ENCODE measurements at regions not wholly inside any gene's neighbourhood (a gene's known extent, or its start where the extent isn't known, plus 50 kb on each side); places are given as distances from the start of the nearest gene placed in this dataset.
"Not testable (repeated sequence)": the region's sequence is repeated elsewhere in the genome, so short reads cannot be mapped to it uniquely, and the experiment has no call there.

DNA sequence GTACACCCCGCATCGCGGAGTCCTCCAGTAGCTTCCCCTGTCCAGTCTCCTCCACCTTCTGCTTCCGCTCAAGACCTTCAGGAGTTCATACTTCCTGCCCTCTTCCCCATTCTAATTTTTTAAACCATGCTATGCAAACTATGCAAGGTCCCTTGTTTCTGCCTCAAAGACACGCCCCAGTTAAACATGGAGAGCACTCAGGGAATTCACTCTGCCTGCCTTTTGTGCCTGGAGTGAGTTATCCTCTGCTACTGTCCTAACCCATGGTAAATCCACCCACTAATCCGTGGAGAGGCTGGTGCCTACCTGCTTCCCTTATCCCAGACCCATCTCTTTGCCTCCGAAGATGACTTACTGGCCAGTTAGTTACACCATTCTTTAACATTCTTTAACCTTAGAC lies 473.7 kb upstream of the JARID2 start:
- no peak for DNase-seq

DNA sequence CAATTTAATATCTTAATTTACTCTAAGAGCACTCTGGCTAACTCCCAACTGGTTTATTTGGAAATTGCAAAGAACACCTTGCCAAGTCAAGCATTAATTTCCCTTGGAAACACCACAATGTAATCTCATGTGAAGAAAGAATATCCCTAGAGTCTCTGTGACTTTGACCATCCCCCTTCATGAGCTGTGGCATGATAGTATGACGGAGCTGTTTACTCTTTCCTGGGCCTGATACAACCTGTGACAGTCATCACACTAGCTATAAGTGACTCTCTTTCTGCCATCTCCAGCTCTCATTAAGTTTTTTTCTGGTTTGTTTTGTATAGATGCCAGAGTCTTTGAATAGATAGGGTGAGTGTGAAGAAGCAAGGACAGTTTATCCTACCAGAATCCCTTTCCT lies 470.3 kb upstream of the JARID2 start:
- DNase-seq, result no peak

DNA sequence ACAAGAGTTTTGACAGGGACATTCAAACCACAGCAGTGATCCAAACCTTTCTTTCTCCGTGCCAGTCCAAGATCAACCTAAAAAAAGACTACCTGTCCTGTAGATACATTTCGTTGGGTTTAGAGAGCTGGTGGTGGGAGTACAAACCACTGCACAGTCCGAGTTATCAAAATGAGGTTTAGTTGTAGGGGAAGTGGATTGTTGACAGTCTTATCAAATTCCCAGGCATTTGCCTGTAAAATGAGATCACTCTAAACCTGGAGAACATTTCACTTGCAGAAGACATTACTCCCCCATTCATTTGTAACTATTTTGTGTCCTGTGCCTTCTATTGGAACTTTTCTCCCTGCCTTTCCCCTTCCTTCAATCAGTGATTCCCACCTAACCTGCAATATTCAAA lies 469.6 kb upstream of the JARID2 start:
- no peak for DNase-seq

GRCh38 chr6:14781772-14782525 lies 463.9 kb upstream of the JARID2 start:
- DNase-seq, result no peak

GRCh38 chr6:14782921-14783464 lies 462.9 kb upstream of the JARID2 start:
- DNase-seq, result not testable (repeated sequence)

- no peak for DNase-seq
These were observed 462.3 kb upstream of the JARID2 start for GRCh38 chr6:14783594-14783993.

- DNase-seq, result no peak
These were observed 461.0 kb upstream of the JARID2 start for GRCh38 chr6:14784596-14785492.

DNA sequence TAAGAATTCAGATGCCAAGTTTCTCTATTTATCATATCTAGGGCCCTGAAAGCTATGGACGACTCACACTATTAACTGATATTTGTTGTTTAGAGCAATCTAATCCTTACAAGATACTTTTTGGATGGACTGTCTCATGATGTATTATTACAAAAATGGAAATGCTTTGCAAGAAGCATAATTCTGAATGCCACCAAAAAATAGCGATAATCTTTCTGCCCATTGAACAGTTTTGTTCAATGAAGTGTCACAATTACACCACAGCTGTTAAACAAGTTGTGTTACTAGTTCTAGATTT lies 460.4 kb upstream of the JARID2 start:
- DNase-seq, result no peak

DNA sequence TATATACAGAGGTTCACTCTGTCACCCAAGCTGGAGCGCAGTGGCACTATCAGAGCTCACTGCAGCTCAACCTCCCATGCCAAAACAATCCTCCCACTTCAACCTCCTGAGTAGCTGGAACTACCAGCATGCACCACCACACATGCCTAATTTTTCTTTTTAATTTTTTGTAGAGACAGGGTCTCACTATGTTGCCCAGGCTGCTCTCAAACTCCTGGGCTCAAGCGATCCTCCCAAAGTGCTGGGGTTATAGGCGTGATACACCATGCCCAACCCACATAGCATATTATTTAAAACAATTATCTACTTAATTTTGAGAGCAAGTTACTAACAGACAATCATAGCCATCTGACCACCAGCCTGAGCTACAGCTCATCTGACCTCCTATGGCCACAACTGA lies 459.9 kb upstream of the JARID2 start:
- no peak for DNase-seq

- DNase-seq, result no peak
These were observed 459.4 kb upstream of the JARID2 start for GRCh38 chr6:14786455-14786854.

GRCh38 chr6:14787250-14787649 lies 458.6 kb upstream of the JARID2 start:
- no peak for DNase-seq

GRCh38 chr6:14787677-14788076 lies 458.2 kb upstream of the JARID2 start:
- no peak for DNase-seq

- no peak for DNase-seq
These were observed 455.9 kb upstream of the JARID2 start for GRCh38 chr6:14789996-14790395.

GRCh38 chr6:14790976-14791375 lies 454.9 kb upstream of the JARID2 start:
- DNase-seq, result no peak

DNA sequence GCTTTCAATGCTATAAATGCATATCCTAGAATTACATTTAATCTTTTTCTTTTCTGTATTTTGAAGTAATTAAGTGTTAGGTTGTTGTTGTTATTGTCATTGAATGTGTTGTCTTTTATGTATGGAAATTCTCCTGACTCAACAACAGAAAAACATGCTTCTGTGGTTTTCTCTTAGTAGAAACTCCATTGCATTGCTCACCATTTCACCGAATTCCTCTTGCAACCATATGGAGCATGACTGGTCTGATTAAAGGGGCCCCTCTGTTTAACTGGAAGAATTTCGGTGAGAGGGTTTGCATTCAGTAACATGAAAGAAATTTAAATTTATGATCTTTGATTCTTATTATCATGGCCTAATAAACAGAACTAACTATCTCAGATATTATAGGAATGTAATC lies 454.3 kb upstream of the JARID2 start:
- DNase-seq, result no peak

DNA sequence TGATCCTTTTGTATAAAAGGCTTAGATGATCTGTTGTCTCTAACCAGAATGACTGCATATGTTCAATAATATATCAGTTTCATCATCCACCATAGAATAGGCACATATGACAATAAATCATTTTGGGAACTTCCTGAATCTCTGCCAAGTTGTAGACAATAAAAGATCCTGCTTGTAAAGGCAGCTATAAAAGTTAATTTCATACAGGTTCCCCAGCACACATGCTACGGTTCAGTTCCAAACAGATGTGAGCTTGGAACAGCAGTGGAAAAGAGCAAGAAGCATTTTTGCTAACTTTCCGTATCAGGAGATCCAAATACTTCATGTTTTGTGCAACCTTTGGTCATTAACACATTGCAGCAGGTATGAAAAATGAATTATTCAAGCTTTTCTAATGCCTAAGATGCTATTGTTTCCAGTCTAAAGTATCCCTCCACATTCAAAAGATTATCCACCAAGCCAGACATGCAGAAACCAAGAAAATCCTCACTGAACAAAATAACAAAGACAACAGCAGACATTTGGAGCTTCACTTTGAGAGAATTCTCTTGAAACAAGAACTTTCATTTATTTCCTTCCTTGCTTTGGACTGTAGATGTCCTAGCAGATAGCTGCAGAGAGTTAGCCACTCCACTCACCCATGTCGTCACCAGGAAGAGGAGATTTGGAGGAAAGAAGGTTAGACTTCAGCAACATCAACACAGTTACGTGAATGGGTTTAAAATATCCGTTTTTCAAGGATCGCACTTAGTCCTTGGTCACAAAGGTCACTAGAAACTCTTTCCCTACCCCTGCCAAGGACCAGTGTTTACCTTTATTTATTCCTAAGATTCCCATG lies 453.5 kb upstream of the JARID2 start:
- DNase-seq, result peak in 1 of 2 experiments; percentile 47

DNA sequence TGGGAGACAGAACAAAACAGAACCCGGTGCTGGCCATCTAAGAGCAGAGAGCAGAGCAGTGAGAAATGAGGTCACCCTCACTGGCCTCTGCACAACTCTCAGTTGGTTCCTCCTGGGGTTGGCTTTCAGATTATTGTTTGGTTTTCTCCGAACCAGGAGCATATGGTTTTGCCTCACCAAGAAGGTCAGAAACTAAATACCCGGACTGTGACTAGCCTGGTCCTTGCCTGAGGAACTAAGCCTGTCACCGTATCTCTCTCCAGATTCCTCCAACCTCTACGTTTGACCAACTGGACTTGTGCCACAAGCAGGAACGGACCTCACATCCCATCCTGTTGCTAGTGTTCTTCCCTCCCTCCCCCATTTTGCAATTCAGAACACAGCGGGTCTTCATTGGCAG lies 450.4 kb upstream of the JARID2 start:
- DNase-seq, result no peak

- DNase-seq, result no peak
These were observed 448.7 kb upstream of the JARID2 start for GRCh38 chr6:14796974-14797762.

- peak in 1 of 2 experiments; percentile 34 for DNase-seq
These were observed 447.8 kb upstream of the JARID2 start for GRCh38 chr6:14797875-14798593.

GRCh38 chr6:14798594-14798982 lies 447.3 kb upstream of the JARID2 start:
- DNase-seq, result no peak

DNA sequence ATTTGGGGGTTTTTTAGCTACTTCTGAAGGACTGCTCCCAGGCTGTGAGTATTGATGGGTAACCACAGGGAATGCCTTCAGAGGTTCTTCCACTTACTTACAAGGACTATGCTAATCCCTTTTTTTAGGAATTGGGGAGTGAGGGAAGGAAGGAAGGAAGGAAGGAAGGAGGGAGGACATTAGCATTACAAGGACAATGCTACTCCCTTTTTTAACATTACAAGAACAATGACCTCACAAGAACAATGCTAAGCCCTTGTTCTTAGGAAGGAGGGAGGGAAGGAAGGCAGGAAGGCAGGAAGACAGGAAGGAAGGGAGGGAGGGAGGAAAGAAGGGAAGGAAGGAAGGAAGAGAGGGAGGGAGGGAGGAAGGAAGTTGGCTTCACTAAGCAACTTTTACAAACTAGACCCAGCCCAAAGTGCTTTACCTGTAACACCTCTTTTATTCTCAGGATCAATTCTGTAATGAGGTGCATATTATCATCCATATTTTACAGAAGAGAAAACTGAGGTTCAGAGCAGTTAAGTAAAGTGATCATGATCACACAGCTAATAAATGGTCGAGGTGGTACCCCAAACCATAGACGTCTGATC lies 446.8 kb upstream of the JARID2 start:
- no peak for DNase-seq

All from NCI-H524 (cell line).